ENCODE measurements at regions not wholly inside any gene's neighbourhood (a gene's known extent, or its start where the extent isn't known, plus 50 kb on each side); places are given as distances from the start of the nearest gene placed in this dataset.

DNA sequence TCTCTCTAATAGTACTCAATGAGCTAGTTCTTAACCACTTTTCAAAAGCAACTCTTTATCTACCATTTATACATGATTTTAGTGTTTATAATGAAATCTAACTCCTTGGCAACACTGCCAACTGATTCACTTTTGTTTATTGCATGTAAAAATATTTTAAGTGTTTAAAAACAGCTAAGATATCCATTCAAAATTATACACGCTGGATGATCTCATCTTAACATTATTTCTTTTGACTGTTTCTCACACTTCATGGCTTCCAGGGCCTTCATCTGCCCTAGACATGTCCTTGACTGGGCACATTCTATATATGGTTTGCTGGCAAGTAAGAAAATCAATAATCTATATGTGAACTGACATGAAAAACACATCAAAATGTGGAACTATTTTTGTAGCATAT lies 414.6 kb upstream of the LUZP2 start:
- no peaks in the 10 kb centered on the region for H3K4me1 Mint-ChIP-seq (ENCODE audit: low read depth)
- no peak overlapping the region for H3K27ac Mint-ChIP-seq
- ATAC-seq (replicated peaks in 1 of 2) (no peak), DNase-seq (no peak)
- peaks cover 0 to 4% of the 10 kb centered on the region in 2 donors for H3K9me3 Mint-ChIP-seq
- no peaks in the 10 kb centered on the region for H3K27me3 Mint-ChIP-seq (ENCODE audit: low read depth)
- H3K4me3 Mint-ChIP-seq, result no peak overlapping the region
- no peaks in the 10 kb centered on the region for H3K36me3 Mint-ChIP-seq (ENCODE audit: insufficient read depth in 2 of 2)

DNA sequence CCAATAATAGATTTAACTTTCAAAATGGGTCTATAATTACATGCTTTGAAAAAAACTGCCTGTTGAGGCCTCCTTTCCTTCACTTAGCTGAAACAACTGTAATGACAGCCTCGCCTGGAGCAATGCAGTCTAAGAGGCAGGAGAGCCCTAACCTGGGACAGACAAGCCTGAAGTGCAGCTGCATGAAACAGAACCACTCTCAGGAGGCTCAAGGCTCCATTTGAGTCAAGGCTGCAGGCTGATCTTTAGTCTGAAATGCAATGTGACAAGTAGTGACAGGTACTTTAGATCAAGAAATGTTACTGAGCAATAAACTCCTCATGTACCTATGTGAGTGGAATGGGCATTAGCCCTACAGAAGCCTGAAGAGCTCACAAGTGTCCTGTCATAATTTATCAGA lies 414.0 kb upstream of the LUZP2 start:
- no peak overlapping the region for H3K27ac Mint-ChIP-seq
- peaks cover 0 to 4% of the 10 kb centered on the region in 2 donors for H3K9me3 Mint-ChIP-seq
- H3K36me3 Mint-ChIP-seq (ENCODE audit: insufficient read depth in 2 of 2), result peaks cover 0 to 2% of the 10 kb centered on the region in 2 donors
- no peak for DNase-seq
- no peaks in the 10 kb centered on the region for H3K27me3 Mint-ChIP-seq (ENCODE audit: low read depth)
- H3K4me1 Mint-ChIP-seq (ENCODE audit: low read depth), result no peaks in the 10 kb centered on the region
- ATAC-seq (replicated peaks in 1 of 2), result no peak
- H3K4me3 Mint-ChIP-seq, result no peak overlapping the region

DNA sequence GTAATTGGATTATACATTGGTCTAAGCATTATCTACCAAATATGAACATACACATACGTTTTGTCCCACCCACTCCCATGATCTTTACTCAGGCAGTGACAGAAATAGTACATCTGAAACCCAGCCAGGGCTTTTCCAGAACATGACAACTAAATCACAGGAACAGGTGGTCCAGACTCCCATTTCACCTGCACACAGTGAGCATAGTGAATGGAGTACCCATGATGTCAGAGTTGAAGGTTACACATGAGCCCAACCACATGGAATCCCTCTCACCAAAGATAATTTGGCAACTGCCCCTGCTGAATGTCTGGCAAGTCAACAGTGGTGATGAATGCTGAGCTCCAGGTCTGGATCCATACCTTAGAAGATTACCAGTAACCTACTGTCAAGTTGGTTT lies 411.9 kb upstream of the LUZP2 start:
- DNase-seq (no peak), ATAC-seq (replicated peaks in 1 of 2) (no peak)
- Mint-ChIP-seq H3K36me3 (ENCODE audit: insufficient read depth in 2 of 2) (peaks cover 0 to 2% of the 10 kb centered on the region in 2 donors), H3K27ac (no peak overlapping the region), H3K4me3 (no peak overlapping the region), H3K9me3 (peaks cover 2 to 4% of the 10 kb centered on the region in 2 donors), H3K4me1 (ENCODE audit: low read depth) (no peaks in the 10 kb centered on the region), H3K27me3 (ENCODE audit: low read depth) (no peaks in the 10 kb centered on the region)

DNA sequence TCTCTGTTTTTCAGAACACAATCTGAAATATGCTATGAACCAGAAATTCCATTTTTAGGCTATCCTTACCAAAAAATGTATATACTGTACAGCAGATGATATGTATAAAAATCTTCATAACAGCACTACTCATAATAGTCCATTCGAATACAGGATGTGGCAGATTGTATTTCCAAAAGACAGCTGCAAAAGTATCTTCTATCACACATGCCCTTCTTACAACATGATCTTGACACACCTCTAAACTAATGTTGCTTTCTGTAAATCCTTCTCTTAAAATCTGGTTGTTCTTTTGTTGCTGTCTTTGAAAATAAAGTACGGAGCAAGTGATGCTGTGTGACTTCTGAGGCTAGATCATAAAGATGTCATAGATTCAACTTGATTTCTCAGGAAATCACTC lies 409.9 kb upstream of the LUZP2 start:
- Mint-ChIP-seq H3K4me3 (no peak overlapping the region), H3K4me1 (ENCODE audit: low read depth) (no peaks in the 10 kb centered on the region), H3K27ac (no peak overlapping the region), H3K36me3 (ENCODE audit: insufficient read depth in 2 of 2) (peaks cover 0 to 2% of the 10 kb centered on the region in 2 donors), H3K9me3 (peaks cover 2 to 4% of the 10 kb centered on the region in 2 donors), H3K27me3 (ENCODE audit: low read depth) (no peaks in the 10 kb centered on the region)
- DNase-seq (no peak), ATAC-seq (replicated peaks in 1 of 2) (no peak)

DNA sequence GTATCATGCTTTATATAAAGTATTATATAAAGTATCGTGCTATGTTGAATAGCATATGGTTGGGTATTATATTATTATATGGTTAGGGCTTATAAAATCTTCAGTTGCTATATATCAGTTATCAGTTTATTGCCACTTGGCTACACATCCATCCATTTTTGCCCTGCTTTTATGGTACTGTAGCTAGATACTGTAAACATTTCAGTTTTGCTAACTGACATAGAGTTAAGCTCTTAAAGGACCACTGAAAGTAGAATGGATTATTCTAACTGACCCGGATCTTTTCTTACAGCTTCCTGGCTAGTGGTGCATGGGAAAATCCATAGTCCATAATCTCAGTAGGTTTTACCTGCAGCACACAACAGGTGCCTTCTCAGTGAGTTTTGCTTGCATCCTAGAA lies 405.3 kb upstream of the LUZP2 start:
- DNase-seq (no peak), ATAC-seq (replicated peaks in 1 of 2) (no peak)
- Mint-ChIP-seq H3K27me3 (ENCODE audit: low read depth) (no peaks in the 10 kb centered on the region), H3K4me3 (no peak overlapping the region), H3K9me3 (peaks cover 2 to 4% of the 10 kb centered on the region in 2 donors), H3K4me1 (ENCODE audit: low read depth) (no peaks in the 10 kb centered on the region), H3K36me3 (ENCODE audit: insufficient read depth in 2 of 2) (peaks cover 0 to 2% of the 10 kb centered on the region in 2 donors), H3K27ac (no peak overlapping the region)

DNA sequence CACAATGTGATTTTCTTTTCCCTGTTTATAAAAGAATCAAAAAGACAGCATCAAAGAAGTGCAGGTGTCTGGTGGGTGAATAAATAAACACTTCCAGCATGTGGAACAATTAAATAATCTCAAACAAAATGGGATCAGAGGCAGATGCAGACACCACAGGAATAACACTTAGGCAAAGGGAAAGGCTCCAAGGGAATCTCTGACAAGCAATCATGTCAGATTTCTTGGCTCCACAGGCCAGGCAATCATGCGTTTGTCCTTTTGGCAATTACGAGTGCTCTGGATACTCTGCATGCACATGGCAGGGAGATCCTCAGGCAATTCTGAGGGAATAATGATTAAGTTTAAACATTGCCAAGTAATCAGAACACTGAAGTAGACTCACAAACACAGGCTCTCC lies 403.5 kb upstream of the LUZP2 start:
- ATAC-seq (replicated peaks in 1 of 2), result no peak
- H3K27ac Mint-ChIP-seq, result no peak overlapping the region

DNA sequence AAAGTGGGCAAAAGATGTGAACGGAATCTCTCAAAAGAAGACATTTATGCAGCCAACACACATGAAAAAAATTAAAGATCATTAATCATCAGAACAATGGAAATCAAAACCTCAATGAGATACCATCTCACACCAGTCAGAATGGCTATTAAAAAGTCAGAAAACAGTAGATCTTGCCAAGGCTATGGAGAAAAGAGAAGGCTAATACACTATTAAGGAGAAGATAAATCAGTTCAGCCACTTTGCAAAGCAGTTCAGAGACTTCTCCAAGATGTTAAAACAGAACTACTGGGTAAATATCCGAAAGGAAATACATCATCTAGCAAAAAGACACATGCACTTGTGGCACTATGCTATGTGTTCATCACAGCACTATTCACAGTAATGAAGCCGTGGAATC lies 388.2 kb upstream of the LUZP2 start:
- H3K4me1 Mint-ChIP-seq (ENCODE audit: low read depth), result no peaks in the 10 kb centered on the region
- no peak overlapping the region for H3K27ac Mint-ChIP-seq
- peaks cover 10 to 13% of the 10 kb centered on the region in 2 donors for H3K9me3 Mint-ChIP-seq
- no peaks in the 10 kb centered on the region for H3K27me3 Mint-ChIP-seq (ENCODE audit: low read depth)
- H3K36me3 Mint-ChIP-seq (ENCODE audit: insufficient read depth in 2 of 2), result peaks cover 1 to 3% of the 10 kb centered on the region in 2 donors
- no peak for ATAC-seq (replicated peaks in 1 of 2)
- H3K4me3 Mint-ChIP-seq, result no peak overlapping the region
- no peak for DNase-seq

More for the DNA sequence above, 403.5 kb upstream of the LUZP2 start:
- Mint-ChIP-seq H3K27me3 (ENCODE audit: low read depth) (no peaks in the 10 kb centered on the region), H3K4me1 (ENCODE audit: low read depth) (no peaks in the 10 kb centered on the region), H3K4me3 (no peak overlapping the region), H3K9me3 (peaks cover 2 to 4% of the 10 kb centered on the region in 2 donors), H3K36me3 (ENCODE audit: insufficient read depth in 2 of 2) (no peaks in the 10 kb centered on the region)
- DNase-seq, result no peak

DNA sequence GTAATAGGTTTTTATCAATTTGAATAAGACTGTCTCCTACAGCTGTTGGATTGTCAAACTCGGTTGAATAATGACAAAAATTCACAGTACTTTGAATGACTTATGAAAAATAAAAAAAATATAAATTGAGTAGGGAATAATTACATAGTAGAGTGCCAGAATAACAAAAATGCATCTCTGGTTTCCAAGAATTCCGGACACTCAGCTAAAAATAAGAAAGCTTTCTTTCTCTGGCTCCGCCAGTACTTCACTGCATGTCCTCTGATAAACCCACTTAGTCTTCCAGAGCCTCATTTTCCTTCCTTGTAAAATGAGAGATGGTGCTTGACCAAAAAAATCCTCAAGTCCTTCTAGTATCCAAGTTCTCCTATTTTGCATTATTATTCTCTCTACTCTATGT lies 374.6 kb upstream of the LUZP2 start:
- Mint-ChIP-seq H3K9me3 (peaks cover 2 to 6% of the 10 kb centered on the region in 2 donors), H3K27me3 (ENCODE audit: low read depth) (no peaks in the 10 kb centered on the region), H3K36me3 (ENCODE audit: insufficient read depth in 2 of 2) (no peaks in the 10 kb centered on the region), H3K4me1 (ENCODE audit: low read depth) (no peaks in the 10 kb centered on the region), H3K27ac (no peak overlapping the region), H3K4me3 (no peak overlapping the region)
- no peak for DNase-seq
- no peak for ATAC-seq (replicated peaks in 1 of 2)

DNA sequence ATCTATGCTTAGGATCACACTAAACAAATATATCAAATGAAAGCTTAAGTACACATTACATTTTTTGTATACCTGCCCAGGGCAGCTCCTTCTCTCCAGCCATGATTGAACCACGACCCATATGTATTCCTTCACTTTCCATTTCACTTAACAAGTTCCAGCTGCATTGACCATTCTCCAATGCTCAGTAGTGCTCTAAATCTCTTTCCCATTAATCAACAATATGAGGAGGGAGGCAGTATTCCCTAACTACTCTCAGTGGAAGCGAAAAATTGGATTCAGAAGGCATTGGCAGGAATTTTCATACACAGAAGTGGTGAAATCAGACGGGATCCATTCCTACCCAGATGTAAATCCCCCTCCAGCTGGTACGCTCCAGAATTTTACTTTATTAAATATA lies 372.0 kb upstream of the LUZP2 start:
- no peak overlapping the region for H3K4me3 Mint-ChIP-seq
- H3K9me3 Mint-ChIP-seq, result peaks cover 4% of the 10 kb centered on the region in 2 donors
- H3K4me1 Mint-ChIP-seq (ENCODE audit: low read depth), result no peaks in the 10 kb centered on the region
- DNase-seq, result no peak
- ATAC-seq (replicated peaks in 1 of 2), result no peak
- no peaks in the 10 kb centered on the region for H3K27me3 Mint-ChIP-seq (ENCODE audit: low read depth)
- H3K27ac Mint-ChIP-seq, result no peak overlapping the region
- H3K36me3 Mint-ChIP-seq (ENCODE audit: insufficient read depth in 2 of 2), result no peaks in the 10 kb centered on the region

DNA sequence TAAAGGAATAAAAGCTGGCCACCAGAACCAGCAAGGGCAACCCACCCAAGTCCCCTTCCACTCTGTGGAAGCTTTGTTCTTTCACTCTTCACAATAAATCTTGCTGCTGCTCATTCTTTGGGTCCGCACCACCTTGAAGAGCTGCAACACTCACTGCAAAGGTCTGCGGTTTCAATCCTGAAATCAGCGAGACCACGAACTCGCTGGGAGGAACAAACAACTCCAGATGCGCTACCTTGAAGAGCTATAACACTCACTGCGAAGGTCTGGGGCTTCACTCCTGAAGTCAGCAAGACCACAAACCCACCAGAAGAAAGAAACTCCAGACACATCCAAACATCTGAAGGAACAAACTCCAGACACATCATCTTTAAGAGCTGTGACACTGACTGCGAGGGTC lies 365.2 kb upstream of the LUZP2 start:
- H3K36me3 Mint-ChIP-seq (ENCODE audit: insufficient read depth in 2 of 2), result no peaks in the 10 kb centered on the region
- no peak overlapping the region for H3K27ac Mint-ChIP-seq
- no peak overlapping the region for H3K4me3 Mint-ChIP-seq
- ATAC-seq (replicated peaks in 1 of 2) (no peak), DNase-seq (no peak)
- H3K4me1 Mint-ChIP-seq (ENCODE audit: low read depth), result no peaks in the 10 kb centered on the region
- H3K9me3 Mint-ChIP-seq, result peaks cover 6 to 14% of the 10 kb centered on the region in 2 donors
- H3K27me3 Mint-ChIP-seq (ENCODE audit: low read depth), result no peaks in the 10 kb centered on the region

DNA sequence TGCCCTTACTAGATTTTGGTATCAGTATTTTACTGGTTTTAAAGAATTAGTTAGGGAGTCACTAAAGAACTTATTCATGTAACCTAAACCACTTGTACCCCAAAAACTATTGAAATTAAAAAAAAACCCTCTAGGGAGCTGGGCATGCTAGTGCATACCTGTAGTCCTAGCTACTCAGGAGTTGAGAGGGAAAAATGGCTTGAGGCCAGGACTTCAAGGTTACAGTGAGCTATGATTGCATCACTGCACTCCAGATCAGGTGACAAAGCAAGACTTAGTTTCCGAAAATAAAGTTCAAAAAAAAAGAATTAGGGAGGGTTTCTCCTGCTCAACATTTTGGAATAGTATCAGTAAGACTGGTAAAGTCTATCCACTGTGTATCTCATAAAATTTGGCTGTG lies 364.4 kb upstream of the LUZP2 start:
- H3K36me3 Mint-ChIP-seq (ENCODE audit: insufficient read depth in 2 of 2), result no peaks in the 10 kb centered on the region
- H3K27me3 Mint-ChIP-seq (ENCODE audit: low read depth), result no peaks in the 10 kb centered on the region
- no peaks in the 10 kb centered on the region for H3K4me1 Mint-ChIP-seq (ENCODE audit: low read depth)
- H3K9me3 Mint-ChIP-seq, result peaks cover 6 to 14% of the 10 kb centered on the region in 2 donors
- no peak overlapping the region for H3K27ac Mint-ChIP-seq
- ATAC-seq (replicated peaks in 1 of 2), result no peak
- H3K4me3 Mint-ChIP-seq, result no peak overlapping the region
- no peak for DNase-seq

DNA sequence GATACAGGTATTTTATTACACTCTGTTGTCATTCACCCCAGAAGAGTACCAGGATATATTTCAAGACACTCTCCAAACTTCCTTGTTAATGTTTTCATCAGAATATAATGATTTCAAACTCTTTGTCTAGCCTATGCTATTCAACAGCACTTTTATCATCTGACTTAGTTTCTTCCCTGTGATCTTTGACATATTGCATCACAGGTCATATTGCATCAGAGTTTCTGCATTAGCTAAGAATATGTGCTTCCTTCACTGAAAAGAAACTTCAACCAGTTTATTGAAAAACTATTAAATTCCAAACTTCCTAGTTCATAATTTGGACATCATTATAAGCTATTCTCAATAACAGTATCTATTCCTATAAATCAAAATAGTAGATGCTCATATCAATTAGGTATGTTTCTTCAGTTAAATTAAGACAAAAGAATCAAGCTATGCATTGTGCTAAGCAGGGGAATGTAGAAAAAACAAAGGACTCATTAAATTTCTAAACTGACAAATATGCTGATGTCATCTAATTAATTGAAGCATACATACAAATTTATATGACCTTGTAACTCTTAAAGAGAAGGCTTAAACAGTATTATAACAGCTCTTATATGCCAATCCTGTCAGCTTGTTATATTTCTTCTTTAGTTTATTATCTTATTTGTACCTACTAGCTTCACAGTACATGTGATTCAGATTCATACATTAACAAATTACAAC lies 361.8 kb upstream of the LUZP2 start:
- peaks cover 5 to 13% of the 10 kb centered on the region in 2 donors for H3K9me3 Mint-ChIP-seq
- no peaks in the 10 kb centered on the region for H3K27me3 Mint-ChIP-seq (ENCODE audit: low read depth)
- DNase-seq, result no peak
- ATAC-seq (replicated peaks in 1 of 2), result no peak
- no peaks in the 10 kb centered on the region for H3K4me1 Mint-ChIP-seq (ENCODE audit: low read depth)
- no peak overlapping the region for H3K4me3 Mint-ChIP-seq
- H3K27ac Mint-ChIP-seq, result no peak overlapping the region
- H3K36me3 Mint-ChIP-seq (ENCODE audit: insufficient read depth in 2 of 2), result no peaks in the 10 kb centered on the region

DNA sequence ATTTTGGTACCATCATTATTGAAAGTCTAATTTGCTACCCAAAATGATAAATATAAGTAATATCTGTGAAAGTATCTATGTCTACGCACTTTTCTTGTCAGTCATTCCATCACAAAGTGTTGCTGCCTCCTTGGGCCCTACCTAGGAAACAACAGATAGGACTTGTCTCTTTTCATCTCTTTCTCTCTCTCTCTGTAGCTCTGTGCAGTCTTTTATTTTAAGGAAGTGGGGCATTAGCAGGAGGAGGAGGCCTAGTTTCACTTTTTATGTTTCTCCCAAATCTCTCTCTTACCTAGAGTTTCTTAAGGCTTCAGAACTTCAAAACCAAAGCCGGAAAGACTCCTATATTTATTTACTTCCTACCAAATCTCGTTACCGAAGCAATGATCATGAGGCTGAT lies 354.8 kb upstream of the LUZP2 start:
- Mint-ChIP-seq H3K9me3 (peaks cover 4 to 7% of the 10 kb centered on the region in 2 donors), H3K4me3 (no peak overlapping the region), H3K27ac (no peak overlapping the region), H3K4me1 (ENCODE audit: low read depth) (no peaks in the 10 kb centered on the region), H3K27me3 (ENCODE audit: low read depth) (no peaks in the 10 kb centered on the region), H3K36me3 (ENCODE audit: insufficient read depth in 2 of 2) (no peaks in the 10 kb centered on the region)
- ATAC-seq (replicated peaks in 1 of 2) (no peak), DNase-seq (no peak)

DNA sequence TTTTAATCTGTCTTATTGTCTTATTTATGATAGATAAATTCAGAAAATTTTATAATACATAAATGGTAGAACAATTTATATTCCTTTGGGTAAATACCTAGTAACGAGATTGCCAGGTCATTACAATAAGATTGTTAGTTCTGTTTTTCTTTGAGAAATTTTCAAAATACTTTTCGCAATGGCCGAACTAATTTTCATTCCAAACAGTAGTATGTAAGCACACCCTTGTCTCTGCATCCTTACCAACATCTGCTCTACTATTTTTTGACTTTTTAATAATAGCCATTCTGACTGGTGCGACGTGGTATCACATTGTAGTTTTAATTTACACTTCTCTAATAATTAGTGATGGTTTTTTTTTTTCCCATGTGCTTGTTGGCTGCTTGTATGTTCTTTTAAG lies 351.4 kb upstream of the LUZP2 start:
- H3K36me3 Mint-ChIP-seq (ENCODE audit: insufficient read depth in 2 of 2), result no peaks in the 10 kb centered on the region
- H3K9me3 Mint-ChIP-seq, result peaks cover 9 to 10% of the 10 kb centered on the region in 2 donors
- DNase-seq, result no peak
- no peak overlapping the region for H3K27ac Mint-ChIP-seq
- no peaks in the 10 kb centered on the region for H3K4me1 Mint-ChIP-seq (ENCODE audit: low read depth)
- no peak overlapping the region for H3K4me3 Mint-ChIP-seq
- no peaks in the 10 kb centered on the region for H3K27me3 Mint-ChIP-seq (ENCODE audit: low read depth)
- ATAC-seq (replicated peaks in 1 of 2), result no peak

Data from activated T-cell treated with anti-CD3 and anti-CD28 coated beads, Interleukin-2, amount 50 U/mL, for 72 hours (primary cell).